Stimulated activated CD4-positive, alpha-beta T cell treated with anti-CD3 and anti-CD28 coated beads, TNF-alpha, amount 100 ng/mL, for 24 hours (primary cell): ENCODE measurements at regions not wholly inside any gene's neighbourhood (a gene's known extent, or its start where the extent isn't known, plus 50 kb on each side); places are given as distances from the start of the nearest gene placed in this dataset.
"Not testable (repeated sequence)": the region's sequence is repeated elsewhere in the genome, so short reads cannot be mapped to it uniquely, and the experiment has no call there.

Experiments used
- DNase-seq, 3 experiments: peaks; one replicate each; pipeline ENCODE4 v3.0.0-alpha.2; 2020; ENCODE audit warnings: low read depth in 3 of 3

GRCh38 chr9:101977614-101978210 is 239.3 kb upstream of the GRIN3A start:
- DNase-seq: no peak

- no peak for DNase-seq
Observed at GRCh38 chr9:101970609-101971008, 232.2 kb upstream of the GRIN3A start.

DNA sequence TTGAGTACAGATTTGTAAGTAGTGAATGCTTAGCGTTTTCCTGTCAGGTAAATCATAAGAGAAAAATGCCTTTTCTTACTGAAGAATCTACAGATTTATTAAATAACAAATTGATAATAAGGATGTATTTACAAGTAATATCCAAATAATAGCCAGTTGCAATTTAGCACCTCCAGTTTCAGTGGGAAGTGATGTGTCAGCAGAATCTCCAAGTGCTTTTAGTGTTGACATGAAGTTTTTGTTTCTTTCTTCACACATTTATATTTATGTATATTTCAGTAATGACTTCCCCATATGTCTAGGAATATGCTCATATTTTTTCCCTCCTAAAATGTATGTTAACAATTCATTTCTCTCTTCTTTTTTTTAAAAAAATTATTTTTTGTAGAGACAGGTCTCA is 229.9 kb upstream of the GRIN3A start:
- DNase-seq: no peak

GRCh38 chr9:101966691-101967090 is 228.2 kb upstream of the GRIN3A start:
- DNase-seq: no peak

- DNase-seq: no peak
Observed at GRCh38 chr9:101957705-101958104, 219.3 kb upstream of the GRIN3A start.

- DNase-seq: no peak
Observed at GRCh38 chr9:101951598-101951997, 213.2 kb upstream of the GRIN3A start.

GRCh38 chr9:101931756-101932155 is 193.3 kb upstream of the GRIN3A start:
- no peak for DNase-seq

- no peak for DNase-seq
Observed at GRCh38 chr9:101930783-101931182, 192.3 kb upstream of the GRIN3A start.

DNA sequence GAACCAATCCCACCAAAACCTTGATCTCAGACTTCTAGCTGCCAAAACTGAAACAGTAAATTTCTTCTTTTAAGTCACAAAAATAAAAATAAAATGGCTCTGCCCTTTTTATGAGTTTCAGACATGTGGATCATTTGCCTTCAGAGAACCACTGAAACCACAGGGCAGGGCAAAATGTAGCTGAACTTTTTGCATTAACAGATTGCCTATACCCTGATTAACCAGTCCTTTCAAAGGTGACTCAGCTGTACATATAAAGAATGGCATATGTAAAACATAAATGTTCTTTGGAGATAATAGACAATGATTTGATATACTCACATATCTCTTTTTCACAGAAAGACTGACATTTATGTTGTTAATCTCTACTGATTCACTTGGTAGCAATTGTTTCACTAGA is 187.1 kb upstream of the GRIN3A start:
- no peak for DNase-seq

DNA sequence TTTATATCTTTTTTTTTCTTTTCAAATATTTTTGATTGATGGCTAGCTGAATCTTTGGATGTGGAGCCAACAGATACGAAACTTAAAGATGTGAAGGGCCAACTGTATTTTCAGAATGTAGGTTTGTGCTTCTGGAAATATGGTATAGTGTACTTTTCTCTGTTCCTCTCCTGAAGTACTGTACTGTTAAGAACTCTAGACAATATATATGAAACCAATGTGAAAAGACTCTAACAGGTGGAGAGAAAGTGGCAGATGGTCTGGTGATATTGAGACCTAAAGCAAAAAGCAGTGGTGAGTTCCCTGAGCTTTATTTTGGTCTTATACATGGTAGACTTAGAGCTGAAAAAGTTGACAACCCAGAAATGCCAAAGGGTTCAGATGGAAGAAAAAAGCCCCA is 185.0 kb upstream of the GRIN3A start:
- DNase-seq: no peak

DNA sequence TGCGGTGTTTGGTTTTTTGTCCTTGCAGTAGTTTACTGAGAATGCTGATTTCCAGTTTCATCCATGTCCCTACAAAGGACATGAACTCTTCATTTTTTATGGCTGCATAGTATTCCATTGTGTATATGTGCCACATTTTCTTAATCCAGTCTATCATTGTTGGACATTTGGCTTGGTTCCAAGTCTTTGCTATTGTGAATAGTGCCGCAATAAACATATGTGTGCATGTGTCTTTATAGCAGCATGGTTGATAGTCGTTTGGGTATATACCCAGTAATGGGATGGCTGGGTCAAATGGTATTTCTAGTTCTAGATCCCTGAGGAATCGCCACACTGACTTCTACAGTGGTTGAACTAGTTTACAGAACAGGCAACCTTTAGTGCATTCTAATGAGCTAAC is 178.5 kb upstream of the GRIN3A start:
- DNase-seq: not testable (repeated sequence)

DNA sequence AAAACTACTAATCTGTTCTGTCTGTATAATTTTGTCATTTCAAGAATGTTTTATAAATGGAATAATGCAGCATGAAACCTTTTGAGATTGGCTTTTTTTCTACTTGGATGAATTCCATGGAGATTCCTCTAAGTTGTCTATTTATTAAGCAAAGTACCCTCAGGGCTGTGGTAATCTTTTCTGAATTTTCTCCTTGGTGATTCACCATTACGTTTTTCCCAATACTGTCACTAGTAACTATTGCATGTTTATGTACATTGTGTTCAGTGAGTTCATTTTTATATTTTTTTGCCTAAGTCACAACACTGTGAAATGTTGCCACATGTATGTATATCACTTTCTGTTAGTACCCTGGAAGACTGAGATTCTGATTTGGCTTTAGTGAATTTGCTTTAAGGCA is 177.0 kb upstream of the GRIN3A start:
- DNase-seq: no peak

GRCh38 chr9:101912698-101913097 is 174.3 kb upstream of the GRIN3A start:
- DNase-seq: no peak

DNA sequence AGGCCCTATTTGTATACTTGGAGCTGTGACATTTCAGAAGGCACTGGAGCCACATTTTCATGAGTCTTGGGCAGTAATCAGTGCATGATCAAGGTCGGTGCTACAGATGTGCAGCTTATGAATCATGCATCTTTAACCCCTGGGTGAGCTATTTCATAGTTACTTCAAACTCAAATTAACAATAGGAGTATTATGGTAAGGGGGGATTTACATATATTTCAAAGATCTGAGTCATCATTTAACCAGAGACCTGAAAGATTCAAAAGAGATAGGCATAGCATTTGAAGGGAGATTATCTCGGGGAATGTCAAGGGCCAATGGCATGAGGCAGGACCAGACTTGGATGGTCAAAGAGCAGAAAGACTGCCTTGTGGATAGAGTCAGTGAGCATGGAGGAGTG is 169.0 kb upstream of the GRIN3A start:
- no peak for DNase-seq

GRCh38 chr9:101904845-101905244 is 166.4 kb upstream of the GRIN3A start:
- DNase-seq: no peak

DNA sequence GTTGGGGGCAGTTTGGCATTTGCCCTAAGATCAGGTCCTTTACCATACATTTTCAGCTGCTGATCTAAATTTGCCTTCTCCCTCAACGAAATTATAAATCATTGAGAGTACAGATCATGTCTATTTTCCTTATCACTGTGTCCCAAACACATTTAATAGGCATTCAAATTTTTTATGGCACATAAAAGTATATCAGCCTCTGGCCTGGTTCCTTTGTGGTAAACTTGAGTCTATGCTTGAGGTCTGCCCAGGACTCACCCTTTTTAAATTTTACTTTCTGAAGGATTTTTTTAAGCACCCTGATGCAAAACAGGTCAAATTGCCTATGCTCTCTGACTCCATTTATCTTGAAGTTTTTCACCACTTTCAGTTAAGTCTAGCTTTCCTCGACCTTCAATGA is 163.6 kb upstream of the GRIN3A start:
- no peak for DNase-seq

GRCh38 chr9:101897196-101897595 is 158.7 kb upstream of the GRIN3A start:
- no peak for DNase-seq

DNA sequence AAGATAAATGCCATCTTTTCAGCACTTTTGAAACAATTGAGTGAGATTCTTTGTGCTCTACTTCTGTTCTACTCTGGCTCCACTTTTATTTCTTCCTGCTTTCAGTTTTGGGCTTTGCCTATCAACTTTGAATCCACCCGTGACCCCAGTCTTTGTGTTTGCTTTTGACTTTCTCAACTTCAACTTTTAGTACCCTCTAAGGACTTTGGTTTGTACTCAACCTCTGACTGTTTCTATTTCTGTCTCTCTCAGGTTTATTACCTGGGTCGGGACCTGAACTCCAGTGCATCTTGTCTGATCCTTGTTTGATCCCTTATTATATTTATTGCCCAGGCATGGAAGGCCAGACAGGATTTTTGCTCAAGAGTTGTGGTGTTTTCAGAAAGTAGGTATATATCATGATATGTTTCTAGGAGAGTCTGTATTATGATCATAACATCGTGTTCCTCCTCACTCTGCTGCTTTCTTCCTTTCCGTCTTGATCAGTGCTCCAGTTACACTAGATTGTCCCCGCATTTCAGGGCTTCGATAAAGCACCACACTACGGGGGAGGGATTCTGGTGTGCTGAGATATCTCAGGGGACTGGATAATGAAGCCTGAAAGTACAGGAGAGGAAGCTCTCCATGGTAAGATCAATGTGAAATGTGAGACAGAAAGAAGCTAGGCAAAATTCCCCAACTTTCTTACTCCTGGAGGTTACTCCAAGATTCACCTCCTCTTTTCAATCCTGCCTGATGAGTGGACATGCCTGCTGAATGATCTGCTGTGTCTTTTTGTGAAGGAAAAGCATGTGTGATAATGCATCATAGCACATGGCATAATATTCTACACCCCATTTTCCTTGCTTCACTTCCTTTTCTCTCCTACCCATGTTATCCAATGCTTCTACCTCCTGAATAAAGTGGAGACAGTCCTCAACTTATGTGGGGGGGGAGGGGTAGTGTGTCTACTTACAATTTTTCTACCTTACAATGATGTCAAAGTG is 155.5 kb upstream of the GRIN3A start:
- no peak for DNase-seq

DNA sequence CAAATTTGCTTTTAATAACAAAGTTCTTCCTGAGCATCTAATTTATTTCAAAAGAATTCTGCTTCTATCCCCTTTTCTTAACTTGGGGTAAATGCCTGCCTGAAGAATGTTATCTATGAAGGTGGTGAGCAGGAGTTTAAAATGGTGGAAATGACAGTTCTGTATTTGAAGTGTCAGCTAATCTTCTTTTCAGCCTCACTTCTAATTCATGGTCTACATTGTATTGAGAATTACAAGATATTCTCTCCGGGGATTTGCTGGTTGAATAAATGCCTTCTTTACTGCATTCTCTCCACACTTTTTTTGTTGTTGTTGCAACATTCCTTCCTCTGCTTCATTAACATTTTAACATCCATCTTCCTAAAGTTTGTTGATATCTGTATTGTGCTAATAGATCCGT is 143.1 kb upstream of the GRIN3A start:
- DNase-seq: no peak

- DNase-seq: no peak
Observed at GRCh38 chr9:101880846-101881245, 142.4 kb upstream of the GRIN3A start.

DNA sequence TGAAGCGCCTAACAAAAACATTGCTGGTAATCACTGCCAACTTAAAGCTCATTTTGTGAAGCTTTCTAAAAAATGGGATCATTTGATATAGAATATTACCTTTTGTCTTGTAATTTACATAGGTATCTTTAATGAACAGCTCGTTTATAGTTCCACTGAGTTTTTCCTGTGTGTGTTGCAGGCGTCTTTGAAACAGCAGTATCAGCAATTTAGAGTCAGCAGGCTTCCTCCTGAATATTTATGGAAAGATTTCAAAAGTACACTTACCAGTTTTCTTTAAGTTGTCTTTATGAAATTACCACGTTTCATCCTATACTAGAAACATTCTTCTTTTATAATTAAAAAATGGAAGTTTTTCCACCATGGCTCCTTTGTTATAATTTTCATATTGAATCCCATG is 140.3 kb upstream of the GRIN3A start:
- DNase-seq: no peak

DNA sequence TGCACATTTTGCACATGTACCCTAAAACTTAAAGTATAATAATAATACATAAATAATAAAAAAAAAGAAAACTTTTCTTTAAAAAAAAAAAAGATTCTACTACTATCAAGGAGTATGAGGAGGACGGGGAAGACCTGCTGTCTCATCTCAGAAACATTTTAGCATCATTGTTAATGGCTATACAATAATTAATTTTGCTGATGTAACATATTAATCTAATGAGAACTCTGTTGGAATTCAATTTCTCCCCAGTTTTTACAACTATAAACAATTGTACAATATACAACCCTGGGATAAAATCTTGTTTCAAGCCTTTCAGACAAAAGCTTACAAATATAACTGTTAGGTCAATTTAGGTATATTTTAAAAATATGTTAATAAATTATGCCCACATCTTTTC is 139.0 kb upstream of the GRIN3A start:
- no peak for DNase-seq

- no peak for DNase-seq
Observed at GRCh38 chr9:101861472-101861871, 123.0 kb upstream of the GRIN3A start.
